Cardiac fibroblast (primary cell): ENCODE measurements at regions not wholly inside any gene's neighbourhood (a gene's known extent, or its start where the extent isn't known, plus 50 kb on each side); places are given as distances from the start of the nearest gene placed in this dataset.

ENCODE experiments used
- DNase-seq, 2 donors: peaks; one replicate each; pipeline versions ENCODE4 v3.0.0 to v3.0.0-alpha.2; 2010; ENCODE audit warnings: low read depth in 2 of 2
- H3K4me3 ChIP-seq, 2 donors: replicated peaks in 1 of 2; 1 replicate in 1 of 2; 2 replicates in 1 of 2; pipeline ENCODE4 v1.5.1; 2011; ENCODE audit warnings: low read depth in 2 of 2, low read length in 2 of 2, mild to moderate bottlenecking in 2 of 2, moderate library complexity in 1 of 2
- TF ChIP-seq, protein P1 (sequence below): IDR thresholded peaks from one replicate; pipeline ENCODE4 v1.5.1; 2011; ENCODE audit warnings: low read depth, mild to moderate bottlenecking, low read length, inconsistent platforms

- TF ChIP-seq, protein P1, sequence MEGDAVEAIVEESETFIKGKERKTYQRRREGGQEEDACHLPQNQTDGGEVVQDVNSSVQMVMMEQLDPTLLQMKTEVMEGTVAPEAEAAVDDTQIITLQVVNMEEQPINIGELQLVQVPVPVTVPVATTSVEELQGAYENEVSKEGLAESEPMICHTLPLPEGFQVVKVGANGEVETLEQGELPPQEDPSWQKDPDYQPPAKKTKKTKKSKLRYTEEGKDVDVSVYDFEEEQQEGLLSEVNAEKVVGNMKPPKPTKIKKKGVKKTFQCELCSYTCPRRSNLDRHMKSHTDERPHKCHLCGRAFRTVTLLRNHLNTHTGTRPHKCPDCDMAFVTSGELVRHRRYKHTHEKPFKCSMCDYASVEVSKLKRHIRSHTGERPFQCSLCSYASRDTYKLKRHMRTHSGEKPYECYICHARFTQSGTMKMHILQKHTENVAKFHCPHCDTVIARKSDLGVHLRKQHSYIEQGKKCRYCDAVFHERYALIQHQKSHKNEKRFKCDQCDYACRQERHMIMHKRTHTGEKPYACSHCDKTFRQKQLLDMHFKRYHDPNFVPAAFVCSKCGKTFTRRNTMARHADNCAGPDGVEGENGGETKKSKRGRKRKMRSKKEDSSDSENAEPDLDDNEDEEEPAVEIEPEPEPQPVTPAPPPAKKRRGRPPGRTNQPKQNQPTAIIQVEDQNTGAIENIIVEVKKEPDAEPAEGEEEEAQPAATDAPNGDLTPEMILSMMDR = no peak
- peak in 1 of 2 donors; percentile 1 for DNase-seq
- no peak overlapping the region for H3K4me3 ChIP-seq
Observed at GRCh38 chr22:49667236-49667635, 160.4 kb downstream of the BRD1 start.

GRCh38 chr22:49666146-49666809, 161.4 kb downstream of the BRD1 start:
- TF ChIP-seq, protein P1 = no peak
- H3K4me3 ChIP-seq = no peak overlapping the region
- no peak for DNase-seq

- DNase-seq = no peak
- H3K4me3 ChIP-seq = no peak overlapping the region
- TF ChIP-seq, protein P1 = no peak
Observed at GRCh38 chr22:49664891-49665290, 162.8 kb downstream of the BRD1 start.

- no peak for DNase-seq
- H3K4me3 ChIP-seq = no peak overlapping the region
- TF ChIP-seq, protein P1 = no peak
Observed at GRCh38 chr22:49664371-49664881, 163.2 kb downstream of the BRD1 start.

GRCh38 chr22:49663823-49664222, 163.8 kb downstream of the BRD1 start:
- DNase-seq = no peak
- no peak overlapping the region for H3K4me3 ChIP-seq
- TF ChIP-seq, protein P1 = no peak

- DNase-seq = no peak
- TF ChIP-seq, protein P1 = no peak
- H3K4me3 ChIP-seq = no peak overlapping the region
Observed at GRCh38 chr22:49663311-49663711, 164.4 kb downstream of the BRD1 start.

DNA sequence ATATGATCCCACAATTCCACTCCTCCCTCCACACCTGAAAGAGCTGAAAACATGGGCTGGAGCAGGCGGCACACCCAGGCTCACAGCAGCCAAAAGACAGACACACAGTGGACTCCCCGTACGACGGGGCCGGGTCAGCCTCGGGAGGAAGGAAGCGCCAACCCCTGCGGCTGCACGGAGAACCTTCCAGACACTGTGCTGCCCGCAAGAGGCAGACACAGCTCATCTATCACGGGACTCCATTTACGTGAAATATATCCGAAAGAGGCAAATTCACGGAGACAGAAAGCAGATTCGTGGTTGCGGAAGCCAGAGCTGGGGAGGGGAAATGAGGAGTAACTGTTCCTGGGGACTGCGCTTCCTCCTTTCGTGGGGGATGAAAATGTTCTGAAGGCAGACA, 165.0 kb downstream of the BRD1 start:
- TF ChIP-seq, protein P1 = no peak
- DNase-seq = no peak
- H3K4me3 ChIP-seq = no peak overlapping the region
